GM12878 (cell line): ENCODE measurements at regions not wholly inside any gene's neighbourhood (a gene's known extent, or its start where the extent isn't known, plus 50 kb on each side); places are given as distances from the start of the nearest gene placed in this dataset.

Experiments
- ATAC-seq: fragments of 200-7000 bp; cut with Tn5 transposase; 3 replicates; pipeline ENCODE4 v1.9.1; 2020; ENCODE audit warnings: mild to moderate bottlenecking, moderate library complexity
- BruUV-seq: library from RNA; stranded (reverse); fragments of 400-500 nt; replicated peaks from 2 replicates; lab custom pipeline; 2021; lab: Mats Ljungman, UMichigan
- CTCF ChIA-PET: fragments of 300-600 bp; sonication (Branson Sonifier 250); formaldehyde crosslinking; extraction: SDS; loops from one replicate; lab custom pipeline; 2021; ENCODE audit warnings: inconsistent platforms; lab: Yijun Ruan, JAX
- POLR2A ChIA-PET: fragments of 350-600 bp; formaldehyde crosslinking; extraction: SDS; loops from one replicate; lab custom pipeline; 2021; ENCODE audit warnings: inconsistent platforms; lab: Charles Lee
- RAD21 ChIA-PET: fragments of 300-600 bp; sonication (Branson Sonifier 250); formaldehyde crosslinking; loops from one replicate; lab custom pipeline; 2023; ENCODE audit warnings: antibody characterized with exemption; ENCODE audit not compliant: unreplicated experiment; lab: Charles Lee
- SMC1A ChIA-PET: fragments of 300-600 bp; sonication (Branson Sonifier 250); formaldehyde crosslinking; loops from one replicate; lab custom pipeline; 2023; ENCODE audit not compliant: unreplicated experiment, uncharacterized antibody; lab: Charles Lee
- DNase-seq: peaks from one replicate; pipeline ENCODE4 v3.0.0-alpha.2; 2011; ENCODE audit warnings: low read depth, low spot score
- FAIRE-seq: peaks from 3 replicates; lab custom pipeline; 2011; peaks lifted over from hg19 to GRCh38; lab: Jason Lieb, UNC
- H2AFZ ChIP-seq: 2 replicates; pipeline ENCODE4 v1.6.0; 2011; ENCODE audit warnings: low read depth, low read length, control low read depth; ENCODE audit not compliant: control insufficient read depth
- H3K27ac ChIP-seq: 2 replicates; pipeline ENCODE4 v1.5.1; 2011; ENCODE audit warnings: control low read depth; ENCODE audit not compliant: control insufficient read depth, insufficient read depth
- H3K27me3 ChIP-seq, 2 experiments: replicated peaks in 1 of 2; 2 replicates each; pipeline versions ENCODE4 v1.6.0 to v1.6.1; 2011; ENCODE audit warnings: low read length in 1 of 2; ENCODE audit not compliant: control insufficient read depth in 2 of 2, insufficient read depth in 2 of 2
- H3K36me3 ChIP-seq, 2 experiments: 2 replicates each; pipeline ENCODE4 v1.5.1; 2011; ENCODE audit warnings: low read length in 1 of 2; ENCODE audit not compliant: control insufficient read depth in 2 of 2, insufficient read depth in 2 of 2
- H3K4me1 ChIP-seq: 2 replicates; pipeline ENCODE4 v1.6.1; 2011; ENCODE audit warnings: mild to moderate bottlenecking, low read length, moderate library complexity, mixed read lengths; ENCODE audit not compliant: control insufficient read depth, insufficient read depth
- H3K4me2 ChIP-seq: 2 replicates; pipeline ENCODE4 v1.6.0; 2011; ENCODE audit warnings: control low read depth; ENCODE audit not compliant: control insufficient read depth, insufficient read depth
- H3K4me3 ChIP-seq: fragments of 200-600 bp; sonication (generic); 2 replicates; pipeline ENCODE4 v1.5.1; 2016
- H3K79me2 ChIP-seq: 2 replicates; pipeline ENCODE4 v1.6.0; 2011; ENCODE audit warnings: low read length; ENCODE audit not compliant: control insufficient read depth, insufficient read depth
- H3K9ac ChIP-seq: 2 replicates; pipeline ENCODE4 v1.8.0; 2011; ENCODE audit warnings: low read length, control low read depth, mixed read lengths; ENCODE audit not compliant: control insufficient read depth, insufficient read depth
- H3K9me3 ChIP-seq: replicated peaks from 3 replicates; pipeline ENCODE4 v1.5.1; 2011; ENCODE audit warnings: mild to moderate bottlenecking, low read length; ENCODE audit not compliant: control insufficient read depth, insufficient read depth
- H4K20me1 ChIP-seq: 2 replicates; pipeline ENCODE4 v1.6.0; 2011; ENCODE audit not compliant: control insufficient read depth, insufficient read depth
- ATF7 ChIP-seq: fragments of 450-650 bp; IDR thresholded peaks from 2 replicates; pipeline ENCODE4 v1.6.1; 2016; ENCODE audit warnings: low read depth, mild to moderate bottlenecking
- BACH1 ChIP-seq: fragments of 450-650 bp; IDR thresholded peaks from 2 replicates; pipeline ENCODE4 v1.6.1; 2017; ENCODE audit warnings: mild to moderate bottlenecking, borderline replicate concordance
- CBFB ChIP-seq: IDR thresholded peaks from 2 replicates; pipeline ENCODE4 v1.6.1; 2016; ENCODE audit warnings: antibody characterized with exemption, low read depth
- ESRRA ChIP-seq: IDR thresholded peaks from 2 replicates; pipeline ENCODE4 v1.6.1; 2012; ENCODE audit warnings: mild to moderate bottlenecking, low read length, improper control_type of control experiment
- HDAC2 ChIP-seq: fragments of 200-600 bp; sonication (generic); IDR thresholded peaks from 2 replicates; pipeline ENCODE4 v1.6.1; 2017
- HDAC6 ChIP-seq: fragments of 200-600 bp; sonication (generic); IDR thresholded peaks from one replicate; pipeline ENCODE4 v1.8.0; 2017; ENCODE audit warnings: antibody characterized with exemption; ENCODE audit not compliant: unreplicated experiment
- HDGF ChIP-seq: fragments of 450-650 bp; IDR thresholded peaks from 2 replicates; pipeline ENCODE4 v1.6.1; 2016; ENCODE audit warnings: antibody characterized with exemption
- MTA3 ChIP-seq: IDR thresholded peaks from 2 replicates; pipeline ENCODE4 v1.6.1; 2012; ENCODE audit warnings: low read length, inconsistent platforms, borderline replicate concordance
- NFXL1 ChIP-seq: fragments of 450-650 bp; IDR thresholded peaks from 2 replicates; pipeline ENCODE4 v1.6.1; 2017; ENCODE audit warnings: antibody characterized with exemption, mild to moderate bottlenecking, borderline replicate concordance
- POLR2A ChIP-seq: IDR thresholded peaks from 2 replicates; pipeline ENCODE4 v1.6.1; 2011; ENCODE audit warnings: low read depth, mild to moderate bottlenecking, low read length
- RCOR1 ChIP-seq: conservative IDR thresholded peaks from 2 replicates; pipeline ENCODE4 v1.6.1; 2012; ENCODE audit warnings: low read depth, low read length, improper control_type of control experiment
- YY1 ChIP-seq: IDR thresholded peaks from 2 replicates; pipeline ENCODE4 v1.6.1; 2011; ENCODE audit warnings: low read depth, mild to moderate bottlenecking, low read length
- WGBS: methylation state at CpG from one replicate; pipeline ENCODE4 v1.1.6; 2016; ENCODE audit warnings: low lambda C conversion rate; ENCODE audit not compliant: insufficient replicate concordance, insufficient coverage; ENCODE audit errors: missing lambda C conversion rate; 5-methylcytosine and 5-hydroxymethylcytosine counted together
- in situ Hi-C: fragments of 300-500 bp; cut with MboI; formaldehyde crosslinking; loops from 9 replicates; pipeline ENCODE4 v1.14.3; 2018; ENCODE audit warnings: mixed read lengths
- intact Hi-C: fragments of 100-400 bp; cut with micrococcal nuclease; formaldehyde crosslinking; loops from one replicate; pipeline ENCODE4 v1.14.2; 2022; ENCODE audit not compliant: unreplicated experiment
- TF ChIP-seq, protein P1 (sequence below): fragments of 450-650 bp; IDR thresholded peaks from 2 replicates; pipeline ENCODE4 v1.6.1; 2017; ENCODE audit warnings: mild to moderate bottlenecking
- TF ChIP-seq, protein P2 (sequence below): IDR thresholded peaks from 2 replicates; pipeline ENCODE4 v1.6.1; 2012; ENCODE audit warnings: low read depth, low read length, improper control_type of control experiment
- TF ChIP-seq, protein P3 (sequence below): fragments of 450-650 bp; IDR thresholded peaks from 2 replicates; pipeline ENCODE4 v1.6.1; 2014; ENCODE audit warnings: mild to moderate bottlenecking
- TF ChIP-seq, protein P4 (sequence below): fragments of 450-650 bp; IDR thresholded peaks from 2 replicates; pipeline ENCODE4 v1.6.1; 2018; ENCODE audit warnings: borderline replicate concordance, mild to moderate bottlenecking; ENCODE audit not compliant: partially characterized antibody

DNA sequence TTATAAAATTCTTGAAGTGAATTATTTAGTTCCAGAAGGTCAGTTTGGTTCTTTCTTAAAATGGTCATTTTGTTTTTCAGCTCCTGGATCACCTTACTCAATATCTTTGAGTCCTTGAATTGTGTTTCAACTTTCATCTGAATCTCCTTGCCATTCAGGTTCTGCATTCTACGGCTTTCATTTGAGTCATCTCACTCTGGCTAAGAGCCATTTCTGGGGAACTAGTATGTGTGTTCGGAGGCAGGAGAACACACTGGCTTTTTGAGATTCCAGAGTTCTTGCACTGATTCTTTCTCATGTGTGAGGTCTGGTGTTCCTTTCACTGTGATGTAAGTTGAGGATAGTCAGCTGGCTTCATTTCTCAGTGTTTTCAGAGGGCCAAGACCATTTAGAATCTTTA, 708.4 kb upstream of the FRG1 start:
- SMC1A ChIA-PET, result no interaction called here
- DNase-seq (no peak), ATAC-seq (no peak), FAIRE-seq (no peak)
- no peaks in the 10 kb centered on the region for H3K79me2 ChIP-seq
- H3K4me2 ChIP-seq, result no peak overlapping the region
- RAD21 ChIA-PET, result no interaction called here
- no peak overlapping the region for H3K4me3 ChIP-seq
- H3K36me3 ChIP-seq, result no peaks in the 10 kb centered on the region
- no peaks in the 10 kb centered on the region; the same call in 2 of the 3 replicates for H3K9me3 ChIP-seq
- H3K9ac ChIP-seq, result no peak overlapping the region
- in situ Hi-C loops (no loop called here), intact Hi-C loops (no loop called here)
- no peak overlapping the region for H3K27ac ChIP-seq
- CTCF ChIA-PET, result no interaction called here
- no peak for TF ChIP-seq ESRRA
- TF ChIP-seq, protein P1, sequence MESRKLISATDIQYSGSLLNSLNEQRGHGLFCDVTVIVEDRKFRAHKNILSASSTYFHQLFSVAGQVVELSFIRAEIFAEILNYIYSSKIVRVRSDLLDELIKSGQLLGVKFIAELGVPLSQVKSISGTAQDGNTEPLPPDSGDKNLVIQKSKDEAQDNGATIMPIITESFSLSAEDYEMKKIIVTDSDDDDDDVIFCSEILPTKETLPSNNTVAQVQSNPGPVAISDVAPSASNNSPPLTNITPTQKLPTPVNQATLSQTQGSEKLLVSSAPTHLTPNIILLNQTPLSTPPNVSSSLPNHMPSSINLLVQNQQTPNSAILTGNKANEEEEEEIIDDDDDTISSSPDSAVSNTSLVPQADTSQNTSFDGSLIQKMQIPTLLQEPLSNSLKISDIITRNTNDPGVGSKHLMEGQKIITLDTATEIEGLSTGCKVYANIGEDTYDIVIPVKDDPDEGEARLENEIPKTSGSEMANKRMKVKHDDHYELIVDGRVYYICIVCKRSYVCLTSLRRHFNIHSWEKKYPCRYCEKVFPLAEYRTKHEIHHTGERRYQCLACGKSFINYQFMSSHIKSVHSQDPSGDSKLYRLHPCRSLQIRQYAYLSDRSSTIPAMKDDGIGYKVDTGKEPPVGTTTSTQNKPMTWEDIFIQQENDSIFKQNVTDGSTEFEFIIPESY, result no peak
- no peak for TF ChIP-seq NFXL1
- TF ChIP-seq HDAC2, result no peak
- no peak for TF ChIP-seq HDGF
- TF ChIP-seq ATF7, result no peak
- TF ChIP-seq POLR2A, result no peak
- no peak for TF ChIP-seq BACH1
- TF ChIP-seq, protein P2, sequence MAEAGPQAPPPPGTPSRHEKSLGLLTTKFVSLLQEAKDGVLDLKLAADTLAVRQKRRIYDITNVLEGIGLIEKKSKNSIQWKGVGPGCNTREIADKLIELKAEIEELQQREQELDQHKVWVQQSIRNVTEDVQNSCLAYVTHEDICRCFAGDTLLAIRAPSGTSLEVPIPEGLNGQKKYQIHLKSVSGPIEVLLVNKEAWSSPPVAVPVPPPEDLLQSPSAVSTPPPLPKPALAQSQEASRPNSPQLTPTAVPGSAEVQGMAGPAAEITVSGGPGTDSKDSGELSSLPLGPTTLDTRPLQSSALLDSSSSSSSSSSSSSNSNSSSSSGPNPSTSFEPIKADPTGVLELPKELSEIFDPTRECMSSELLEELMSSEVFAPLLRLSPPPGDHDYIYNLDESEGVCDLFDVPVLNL, result no peak
- TF ChIP-seq, protein P3, sequence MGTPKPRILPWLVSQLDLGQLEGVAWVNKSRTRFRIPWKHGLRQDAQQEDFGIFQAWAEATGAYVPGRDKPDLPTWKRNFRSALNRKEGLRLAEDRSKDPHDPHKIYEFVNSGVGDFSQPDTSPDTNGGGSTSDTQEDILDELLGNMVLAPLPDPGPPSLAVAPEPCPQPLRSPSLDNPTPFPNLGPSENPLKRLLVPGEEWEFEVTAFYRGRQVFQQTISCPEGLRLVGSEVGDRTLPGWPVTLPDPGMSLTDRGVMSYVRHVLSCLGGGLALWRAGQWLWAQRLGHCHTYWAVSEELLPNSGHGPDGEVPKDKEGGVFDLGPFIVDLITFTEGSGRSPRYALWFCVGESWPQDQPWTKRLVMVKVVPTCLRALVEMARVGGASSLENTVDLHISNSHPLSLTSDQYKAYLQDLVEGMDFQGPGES, result no peak
- TF ChIP-seq YY1, result no peak
- no peak for TF ChIP-seq RCOR1
- TF ChIP-seq HDAC6, result no peak
- no peak for TF ChIP-seq CBFB
- TF ChIP-seq, protein P4, sequence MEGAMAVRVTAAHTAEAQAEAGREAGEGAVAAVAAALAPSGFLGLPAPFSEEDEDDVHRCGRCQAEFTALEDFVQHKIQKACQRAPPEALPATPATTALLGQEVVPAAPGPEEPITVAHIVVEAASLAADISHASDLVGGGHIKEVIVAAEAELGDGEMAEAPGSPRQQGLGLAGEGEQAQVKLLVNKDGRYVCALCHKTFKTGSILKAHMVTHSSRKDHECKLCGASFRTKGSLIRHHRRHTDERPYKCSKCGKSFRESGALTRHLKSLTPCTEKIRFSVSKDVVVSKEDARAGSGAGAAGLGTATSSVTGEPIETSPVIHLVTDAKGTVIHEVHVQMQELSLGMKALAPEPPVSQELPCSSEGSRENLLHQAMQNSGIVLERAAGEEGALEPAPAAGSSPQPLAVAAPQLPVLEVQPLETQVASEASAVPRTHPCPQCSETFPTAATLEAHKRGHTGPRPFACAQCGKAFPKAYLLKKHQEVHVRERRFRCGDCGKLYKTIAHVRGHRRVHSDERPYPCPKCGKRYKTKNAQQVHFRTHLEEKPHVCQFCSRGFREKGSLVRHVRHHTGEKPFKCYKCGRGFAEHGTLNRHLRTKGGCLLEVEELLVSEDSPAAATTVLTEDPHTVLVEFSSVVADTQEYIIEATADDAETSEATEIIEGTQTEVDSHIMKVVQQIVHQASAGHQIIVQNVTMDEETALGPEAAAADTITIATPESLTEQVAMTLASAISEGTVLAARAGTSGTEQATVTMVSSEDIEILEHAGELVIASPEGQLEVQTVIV, result no peak
- no peak for TF ChIP-seq MTA3
- H2AFZ ChIP-seq, result no peak overlapping the region
- no peaks in the 10 kb centered on the region for H4K20me1 ChIP-seq
- no peaks in the 10 kb centered on the region for H3K27me3 ChIP-seq
- POLR2A ChIA-PET, result no interaction called here
- no peaks in the 10 kb centered on the region for H3K4me1 ChIP-seq
- no TSS peak for BruUV-seq
- WGBS, result 60% methylated on average over 2 of the region's 2 CpGs
